ENCODE measurements at regions not wholly inside any gene's neighbourhood (a gene's known extent, or its start where the extent isn't known, plus 50 kb on each side); places are given as distances from the start of the nearest gene placed in this dataset.

- TF ChIP-seq CTCF (IDR thresholded peaks at IDR 0.05) (no peak), POLR2A (IDR thresholded peaks at IDR 0.05) (no peak)
Measured at GRCh38 chr1:221841983-221842335, 100.1 kb upstream of the DUSP10 start.
